ENCODE measurements at regions not wholly inside any gene's neighbourhood (a gene's known extent, or its start where the extent isn't known, plus 50 kb on each side); places are given as distances from the start of the nearest gene placed in this dataset.

DNA sequence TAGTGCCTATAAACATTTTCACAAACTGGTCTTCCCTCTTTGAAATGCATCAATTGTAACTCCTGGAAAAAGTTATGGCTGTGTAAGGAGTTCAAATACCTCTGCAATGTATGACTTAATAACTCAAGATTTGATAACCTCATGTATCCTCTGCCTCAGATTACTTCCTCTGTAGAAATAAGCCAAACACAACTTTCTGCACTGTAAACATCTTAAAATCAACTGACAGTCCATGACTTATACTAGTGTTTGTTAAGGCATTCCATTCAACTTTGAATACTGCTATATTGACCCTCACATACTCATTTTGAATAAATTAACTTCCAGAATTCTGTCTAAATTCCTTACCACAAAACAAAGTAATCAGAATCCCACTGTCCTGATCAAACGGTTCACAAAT is 256.2 kb upstream of the POU5F2 start:
- TF ChIP-seq, protein P1, sequence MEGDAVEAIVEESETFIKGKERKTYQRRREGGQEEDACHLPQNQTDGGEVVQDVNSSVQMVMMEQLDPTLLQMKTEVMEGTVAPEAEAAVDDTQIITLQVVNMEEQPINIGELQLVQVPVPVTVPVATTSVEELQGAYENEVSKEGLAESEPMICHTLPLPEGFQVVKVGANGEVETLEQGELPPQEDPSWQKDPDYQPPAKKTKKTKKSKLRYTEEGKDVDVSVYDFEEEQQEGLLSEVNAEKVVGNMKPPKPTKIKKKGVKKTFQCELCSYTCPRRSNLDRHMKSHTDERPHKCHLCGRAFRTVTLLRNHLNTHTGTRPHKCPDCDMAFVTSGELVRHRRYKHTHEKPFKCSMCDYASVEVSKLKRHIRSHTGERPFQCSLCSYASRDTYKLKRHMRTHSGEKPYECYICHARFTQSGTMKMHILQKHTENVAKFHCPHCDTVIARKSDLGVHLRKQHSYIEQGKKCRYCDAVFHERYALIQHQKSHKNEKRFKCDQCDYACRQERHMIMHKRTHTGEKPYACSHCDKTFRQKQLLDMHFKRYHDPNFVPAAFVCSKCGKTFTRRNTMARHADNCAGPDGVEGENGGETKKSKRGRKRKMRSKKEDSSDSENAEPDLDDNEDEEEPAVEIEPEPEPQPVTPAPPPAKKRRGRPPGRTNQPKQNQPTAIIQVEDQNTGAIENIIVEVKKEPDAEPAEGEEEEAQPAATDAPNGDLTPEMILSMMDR (conservative IDR thresholded peaks at IDR 0.05; ENCODE audit: low read depth, low read length), result no peak
- TF ChIP-seq EZH2 (IDR thresholded peaks at IDR 0.05; ENCODE audit: borderline replicate concordance, low read depth, low read length, poor library complexity, severe bottlenecking), result no peak

Data from A673 (cell line).